Astrocyte (in vitro differentiated cells and primary cell): ENCODE measurements at regions not wholly inside any gene's neighbourhood (a gene's known extent, or its start where the extent isn't known, plus 50 kb on each side); places are given as distances from the start of the nearest gene placed in this dataset.

Experiments used
- DNase-seq: peaks from one replicate; pipeline ENCODE4 v3.0.0-alpha.2; 2010; ENCODE audit warnings: low read depth
- FAIRE-seq: peaks from 2 replicates; lab custom pipeline; 2011; peaks lifted over from hg19 to GRCh38; lab: Jason Lieb, UNC
- H2AFZ ChIP-seq: 2 replicates; pipeline ENCODE4 v1.6.0; 2012; ENCODE audit warnings: low read depth, low read length, inconsistent platforms
- H3K27ac ChIP-seq: 2 replicates; pipeline ENCODE4 v1.5.1; 2011; ENCODE audit warnings: low read depth, low read length, inconsistent platforms
- H3K27me3 ChIP-seq: 2 replicates; pipeline ENCODE4 v1.6.0; 2011; ENCODE audit warnings: low read length, inconsistent platforms; ENCODE audit not compliant: insufficient read depth
- H3K36me3 ChIP-seq: 2 replicates; pipeline ENCODE4 v1.5.1; 2011; ENCODE audit warnings: low read length, inconsistent platforms; ENCODE audit not compliant: insufficient read depth
- H3K4me1 ChIP-seq: 2 replicates; pipeline ENCODE4 v1.5.1; 2011; ENCODE audit warnings: low read length, inconsistent platforms; ENCODE audit not compliant: insufficient read depth
- H3K4me2 ChIP-seq: 2 replicates; pipeline ENCODE4 v1.6.0; 2012; ENCODE audit warnings: low read length, inconsistent platforms
- H3K4me3 ChIP-seq: 2 replicates; pipeline ENCODE4 v1.5.1; 2011; ENCODE audit warnings: low read depth, mild to moderate bottlenecking, low read length, inconsistent platforms; ENCODE audit not compliant: insufficient read depth
- H3K79me2 ChIP-seq: 2 replicates; pipeline ENCODE4 v1.6.0; 2012; ENCODE audit warnings: mild to moderate bottlenecking, low read length, inconsistent platforms; ENCODE audit not compliant: insufficient read depth
- H3K9ac ChIP-seq: 2 replicates; pipeline ENCODE4 v1.6.0; 2012; ENCODE audit warnings: mild to moderate bottlenecking, low read length, inconsistent platforms
- H3K9me3 ChIP-seq: 2 replicates; pipeline ENCODE4 v1.5.1; 2012; ENCODE audit warnings: low read depth, mild to moderate bottlenecking, low read length, inconsistent platforms; ENCODE audit not compliant: insufficient read depth
- H4K20me1 ChIP-seq: 2 replicates; pipeline ENCODE4 v1.6.0; 2012; ENCODE audit warnings: low read length, inconsistent platforms; ENCODE audit not compliant: insufficient read depth
- H3K27ac Mint-ChIP-seq: one replicate; pipeline ENCODE4 v1.8.0; 2021; ENCODE audit warnings: mild to moderate bottlenecking, mixed read lengths; ENCODE audit not compliant: unreplicated experiment
- H3K27me3 Mint-ChIP-seq: one replicate; pipeline ENCODE4 v1.8.0; 2021; ENCODE audit warnings: low read depth, mixed read lengths; ENCODE audit not compliant: unreplicated experiment
- H3K36me3 Mint-ChIP-seq: one replicate; pipeline ENCODE4 v1.8.0; 2021; ENCODE audit warnings: low read depth, mixed read lengths; ENCODE audit not compliant: unreplicated experiment
- H3K4me1 Mint-ChIP-seq: one replicate; pipeline ENCODE4 v1.8.0; 2021; ENCODE audit warnings: low read depth, mixed read lengths; ENCODE audit not compliant: unreplicated experiment
- H3K4me3 Mint-ChIP-seq: one replicate; pipeline ENCODE4 v1.8.0; 2021; ENCODE audit warnings: mild to moderate bottlenecking, moderate library complexity, mixed read lengths; ENCODE audit not compliant: unreplicated experiment
- H3K9me3 Mint-ChIP-seq: one replicate; pipeline ENCODE4 v1.8.0; 2021; ENCODE audit warnings: mild to moderate bottlenecking, mixed read lengths; ENCODE audit not compliant: unreplicated experiment
- EZH2 ChIP-seq: IDR thresholded peaks from 2 replicates; pipeline ENCODE4 v1.6.1; 2012; ENCODE audit warnings: mild to moderate bottlenecking, low read length, inconsistent platforms; ENCODE audit not compliant: insufficient read depth
- TF ChIP-seq, protein P1 (sequence below): IDR thresholded peaks from 2 replicates; pipeline ENCODE4 v1.5.1; 2011; ENCODE audit warnings: low read depth, mild to moderate bottlenecking, inconsistent platforms, low read length, moderate library complexity; ENCODE audit not compliant: insufficient read depth

DNA sequence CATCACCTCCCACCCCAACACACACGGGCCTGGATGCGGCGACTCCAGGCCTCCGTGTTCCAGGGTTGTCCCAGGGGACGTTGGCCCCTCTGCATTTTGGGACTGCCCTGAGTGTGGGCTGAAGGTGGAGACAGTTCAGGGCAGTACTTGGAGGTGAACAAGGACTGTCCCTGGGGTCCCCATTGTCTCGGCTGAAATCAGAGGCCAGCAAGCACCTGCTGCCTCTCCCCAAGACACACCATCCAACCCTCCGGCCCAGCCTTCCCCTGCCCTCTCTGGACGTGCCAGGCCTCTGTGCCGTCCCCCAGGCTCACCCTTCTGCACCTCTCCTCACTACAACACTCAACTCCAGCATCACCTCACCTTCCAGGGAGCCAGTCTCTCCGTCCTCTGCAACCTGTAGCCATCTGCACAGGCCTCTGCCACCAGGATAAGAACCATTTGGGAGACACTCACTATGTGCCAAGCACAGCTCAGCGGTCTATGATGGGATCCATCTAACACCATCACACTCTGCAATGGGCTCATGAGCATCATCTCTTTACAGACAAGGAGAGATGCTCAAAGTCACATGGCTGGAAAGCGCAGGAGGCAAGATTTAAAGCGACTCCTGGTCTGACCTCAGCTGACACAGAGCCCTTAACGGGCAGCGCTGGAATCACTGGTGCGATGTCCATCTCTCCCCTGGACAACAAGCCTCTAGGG is 104.5 kb upstream of the SEC14L1 start:
- FAIRE-seq, result no peak
- H3K27ac ChIP-seq, result no peak overlapping the region
- no peaks in the 10 kb centered on the region for H3K36me3 ChIP-seq
- no peaks in the 10 kb centered on the region for H3K4me1 ChIP-seq
- DNase-seq, result no peak
- H3K4me2 ChIP-seq, result no peak overlapping the region
- no peaks in the 10 kb centered on the region for H4K20me1 ChIP-seq
- H3K9me3 ChIP-seq, result peaks cover 6% of the 10 kb centered on the region
- Mint-ChIP-seq H3K4me3 (no peak overlapping the region), H3K4me1 (no peaks in the 10 kb centered on the region), H3K36me3 (peaks cover 3% of the 10 kb centered on the region), H3K27me3 (peaks cover 42% of the 10 kb centered on the region), H3K27ac (no peak overlapping the region), H3K9me3 (peaks cover 9% of the 10 kb centered on the region)
- H3K4me3 ChIP-seq, result no peak overlapping the region
- peaks cover 7% of the 10 kb centered on the region for H3K27me3 ChIP-seq
- no peaks in the 10 kb centered on the region for H3K79me2 ChIP-seq
- no peak overlapping the region for H3K9ac ChIP-seq
- no peak overlapping the region for H2AFZ ChIP-seq
- TF ChIP-seq, protein P1, sequence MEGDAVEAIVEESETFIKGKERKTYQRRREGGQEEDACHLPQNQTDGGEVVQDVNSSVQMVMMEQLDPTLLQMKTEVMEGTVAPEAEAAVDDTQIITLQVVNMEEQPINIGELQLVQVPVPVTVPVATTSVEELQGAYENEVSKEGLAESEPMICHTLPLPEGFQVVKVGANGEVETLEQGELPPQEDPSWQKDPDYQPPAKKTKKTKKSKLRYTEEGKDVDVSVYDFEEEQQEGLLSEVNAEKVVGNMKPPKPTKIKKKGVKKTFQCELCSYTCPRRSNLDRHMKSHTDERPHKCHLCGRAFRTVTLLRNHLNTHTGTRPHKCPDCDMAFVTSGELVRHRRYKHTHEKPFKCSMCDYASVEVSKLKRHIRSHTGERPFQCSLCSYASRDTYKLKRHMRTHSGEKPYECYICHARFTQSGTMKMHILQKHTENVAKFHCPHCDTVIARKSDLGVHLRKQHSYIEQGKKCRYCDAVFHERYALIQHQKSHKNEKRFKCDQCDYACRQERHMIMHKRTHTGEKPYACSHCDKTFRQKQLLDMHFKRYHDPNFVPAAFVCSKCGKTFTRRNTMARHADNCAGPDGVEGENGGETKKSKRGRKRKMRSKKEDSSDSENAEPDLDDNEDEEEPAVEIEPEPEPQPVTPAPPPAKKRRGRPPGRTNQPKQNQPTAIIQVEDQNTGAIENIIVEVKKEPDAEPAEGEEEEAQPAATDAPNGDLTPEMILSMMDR, result no peak
- TF ChIP-seq EZH2, result no peak

DNA sequence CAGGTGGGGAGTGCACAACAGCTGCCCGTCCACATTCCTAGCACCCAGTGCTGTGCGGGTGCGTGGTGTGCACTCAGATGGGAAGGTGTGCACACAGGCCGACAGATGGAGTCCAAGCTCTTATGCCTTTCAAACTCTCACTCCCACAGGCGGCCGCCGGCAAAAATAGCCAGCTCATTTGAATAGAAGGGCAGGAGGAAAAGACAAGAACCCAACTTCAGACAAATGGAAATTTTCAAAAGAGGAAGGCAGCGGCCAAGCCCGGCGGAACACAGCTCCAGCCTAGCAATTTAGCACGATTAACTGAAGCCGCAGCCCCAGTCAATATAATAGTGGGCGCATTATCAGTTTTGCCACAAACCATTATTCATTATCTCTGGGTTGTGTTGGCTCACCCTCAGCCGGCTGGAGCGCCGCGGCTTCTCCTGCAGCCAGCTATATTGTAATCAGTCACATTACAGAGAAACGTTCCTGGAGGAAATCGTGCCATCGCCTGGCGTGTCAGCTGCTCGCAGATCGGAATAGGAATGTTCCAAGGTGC is 103.9 kb upstream of the SEC14L1 start:
- no peaks in the 10 kb centered on the region for H3K4me1 ChIP-seq

More for the DNA sequence above, 103.9 kb upstream of the SEC14L1 start:
- no peak for TF ChIP-seq EZH2
- TF ChIP-seq, protein P1, result no peak
- H4K20me1 ChIP-seq, result no peaks in the 10 kb centered on the region
- Mint-ChIP-seq H3K9me3 (peaks cover 2% of the 10 kb centered on the region), H3K36me3 (peaks cover 2% of the 10 kb centered on the region), H3K27ac (no peak overlapping the region), H3K4me1 (no peaks in the 10 kb centered on the region), H3K27me3 (peaks cover 42% of the 10 kb centered on the region), H3K4me3 (no peak overlapping the region)
- no peak overlapping the region for H3K4me3 ChIP-seq
- DNase-seq (peak; percentile 53), FAIRE-seq (no peak)
- H3K27ac ChIP-seq, result no peak overlapping the region
- H3K79me2 ChIP-seq, result no peaks in the 10 kb centered on the region
- H3K9me3 ChIP-seq, result peaks cover 2% of the 10 kb centered on the region
- H3K9ac ChIP-seq, result no peak overlapping the region
- H3K4me2 ChIP-seq, result peak overlapping the region; percentile 66
- H3K27me3 ChIP-seq, result peaks cover 7% of the 10 kb centered on the region
- peak overlapping the region; percentile 27 for H2AFZ ChIP-seq
- H3K36me3 ChIP-seq, result no peaks in the 10 kb centered on the region
